Activated T-cell treated with anti-CD3 and anti-CD28 coated beads for 24 hours (primary cell): ENCODE measurements at regions not wholly inside any gene's neighbourhood (a gene's known extent, or its start where the extent isn't known, plus 50 kb on each side); places are given as distances from the start of the nearest gene placed in this dataset.
"Not testable (repeated sequence)": the region's sequence is repeated elsewhere in the genome, so short reads cannot be mapped to it uniquely, and the experiment has no call there.

Source experiments
- DNase-seq: peaks from one replicate; pipeline ENCODE4 v3.0.0-alpha.2; 2020; ENCODE audit warnings: low read depth

DNA sequence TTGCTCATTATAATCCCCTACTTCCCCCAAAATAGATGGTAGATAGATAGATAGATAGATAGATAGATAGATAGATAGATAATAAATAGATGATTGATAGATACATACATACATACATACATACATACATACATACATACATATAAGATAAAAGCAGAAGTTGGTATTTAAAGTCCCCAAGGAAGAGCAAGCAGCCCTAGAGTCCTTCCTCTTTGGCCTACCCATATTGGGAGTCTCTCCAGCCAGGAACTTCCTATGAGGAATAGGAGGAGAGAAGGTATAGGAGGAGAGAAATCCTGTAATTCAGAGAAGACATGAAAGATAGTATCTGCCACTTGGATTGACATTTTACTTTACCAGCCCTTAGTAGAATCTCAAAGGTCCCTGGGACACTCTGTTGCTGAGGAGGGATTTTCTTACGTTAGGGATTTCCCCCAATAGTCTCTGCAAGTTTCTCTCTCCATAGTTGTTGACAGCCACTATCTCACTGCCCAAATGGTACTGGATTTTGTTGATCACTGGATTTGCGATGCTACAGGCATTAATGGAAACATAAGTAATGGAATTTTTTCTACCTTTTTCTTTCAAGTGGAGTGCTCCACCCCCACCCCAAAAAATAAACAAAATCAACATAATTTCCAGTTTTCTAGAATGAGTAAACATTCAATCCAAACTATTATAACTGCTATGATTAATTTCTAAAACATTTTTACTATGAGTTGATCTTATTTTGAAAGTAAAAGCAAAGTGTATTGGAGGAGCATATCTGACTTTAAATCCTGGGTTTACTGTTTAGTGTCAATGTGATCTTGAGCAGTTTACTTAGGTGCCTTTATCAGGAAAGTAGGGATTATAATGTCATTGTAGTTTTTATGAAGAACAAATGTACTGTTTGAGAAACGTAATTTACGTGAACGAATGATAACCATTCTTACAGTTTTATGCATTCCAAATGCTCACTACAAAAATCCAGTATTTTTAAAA is 93.2 kb upstream of the TNFSF4 start:
- DNase-seq = no peak

DNA sequence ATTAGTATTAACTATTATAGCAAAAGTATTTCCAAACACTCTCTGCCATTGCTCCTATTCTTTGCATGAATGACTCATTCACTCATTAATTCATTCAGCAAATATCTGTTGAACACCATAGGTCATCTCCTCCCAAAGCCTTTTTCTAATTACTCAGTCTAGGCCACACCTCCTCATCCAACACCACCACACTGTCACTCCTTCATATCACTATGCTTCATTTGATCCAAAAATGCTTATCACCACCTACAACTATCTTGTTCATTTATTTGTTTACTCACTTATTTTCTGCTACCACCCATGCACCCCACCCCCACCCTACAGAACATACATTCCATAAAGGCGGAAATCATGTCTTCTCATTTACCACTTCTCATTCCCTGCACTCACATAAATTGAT is 94.4 kb upstream of the TNFSF4 start:
- no peak for DNase-seq

GRCh38 chr1:173302366-173302765 is 95.2 kb upstream of the TNFSF4 start:
- DNase-seq = no peak

DNA sequence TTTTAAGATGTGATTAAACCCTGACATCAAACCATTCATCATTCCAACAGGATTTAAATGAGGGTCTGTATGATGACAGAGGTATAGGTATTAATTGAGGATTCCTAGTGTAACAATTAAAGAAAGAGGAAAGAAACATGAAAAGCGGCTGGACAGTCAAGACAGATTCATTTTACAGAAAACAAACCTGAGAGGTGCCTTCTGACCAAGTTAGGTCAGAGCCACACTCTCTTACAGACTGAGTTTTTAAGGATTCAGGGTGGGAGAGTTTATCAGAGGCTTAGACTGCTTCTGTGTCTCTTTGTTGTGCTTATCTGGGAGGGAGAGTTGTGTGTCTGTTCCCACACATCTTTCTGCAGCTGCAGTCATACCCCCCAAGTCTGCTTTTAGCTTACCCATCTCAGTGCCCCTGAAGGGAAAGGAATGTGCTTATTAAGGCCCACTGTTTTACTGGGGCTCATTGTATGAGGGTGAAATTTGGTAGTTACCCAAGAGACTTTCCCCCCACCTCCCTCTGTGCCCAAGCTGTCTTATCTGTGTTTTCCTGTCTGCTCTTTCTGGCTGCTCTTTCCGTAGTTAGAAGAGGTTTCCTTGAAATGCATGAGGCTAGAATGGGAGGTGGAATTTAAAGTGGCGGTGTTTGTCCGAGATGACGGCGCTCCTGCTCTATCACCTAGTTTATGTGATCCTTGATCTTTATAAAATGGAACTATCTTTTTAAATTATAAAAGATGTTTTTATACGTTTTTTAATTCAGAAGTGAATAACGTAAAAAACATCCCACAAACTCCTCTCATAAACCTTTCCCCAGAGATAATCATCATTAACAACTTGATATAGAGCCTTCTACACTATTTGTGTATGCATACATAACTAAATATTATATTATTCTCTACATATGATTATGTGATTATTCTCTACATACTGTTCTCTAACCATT is 96.0 kb upstream of the TNFSF4 start:
- no peak for DNase-seq

DNA sequence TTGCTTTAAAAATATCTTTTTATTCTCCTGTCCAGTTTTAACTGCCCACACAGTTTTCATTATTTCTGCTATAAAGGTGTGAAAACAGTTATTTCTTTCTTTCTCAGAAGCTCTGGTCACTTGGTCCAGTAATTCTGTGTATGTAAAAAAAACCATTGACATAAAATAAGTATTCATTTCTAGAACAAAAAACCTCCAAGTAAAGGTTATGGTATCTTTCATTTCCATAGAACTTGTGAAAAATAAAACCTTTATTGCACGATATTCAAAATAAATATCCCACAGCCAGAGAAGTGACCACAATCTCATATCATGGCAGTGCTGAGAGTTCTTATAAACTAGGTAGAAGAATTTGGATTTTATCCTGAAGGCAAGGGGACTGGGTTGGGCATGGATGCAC is 96.9 kb upstream of the TNFSF4 start:
- DNase-seq = no peak

DNA sequence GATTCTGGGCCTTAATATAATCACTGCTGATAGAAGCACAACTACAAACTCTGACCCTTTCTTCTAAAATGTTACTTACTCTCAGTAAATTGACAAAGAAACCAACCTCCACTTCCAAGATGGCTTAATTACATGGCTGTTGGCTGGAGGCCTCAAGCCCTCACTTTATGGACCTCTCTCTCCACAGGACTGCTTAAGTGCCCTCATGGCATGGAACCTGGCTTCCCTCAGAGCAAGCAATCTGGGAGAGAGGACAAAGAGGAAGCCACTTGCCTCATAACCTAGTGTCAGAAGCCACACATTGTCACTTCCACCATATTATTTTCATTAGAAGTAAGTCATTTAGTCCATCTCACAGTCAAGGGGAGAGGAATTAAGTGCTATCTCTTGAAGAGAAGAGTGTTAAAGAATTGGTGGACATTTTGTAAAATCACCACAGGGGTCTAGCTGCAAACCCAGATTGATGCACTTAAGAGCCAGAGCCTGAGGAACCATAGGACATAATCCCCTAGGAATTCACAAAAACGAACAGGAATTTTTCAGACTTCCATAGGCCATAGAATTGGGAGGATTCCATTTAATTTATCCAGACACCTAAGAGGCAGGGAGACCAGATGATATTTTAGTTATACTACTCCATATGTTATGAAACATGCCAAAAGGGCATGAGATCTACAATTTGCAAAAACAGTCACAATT is 97.5 kb upstream of the TNFSF4 start:
- DNase-seq = no peak

- no peak for DNase-seq
Measured at GRCh38 chr1:173307845-173308244, 100.7 kb upstream of the TNFSF4 start.

DNA sequence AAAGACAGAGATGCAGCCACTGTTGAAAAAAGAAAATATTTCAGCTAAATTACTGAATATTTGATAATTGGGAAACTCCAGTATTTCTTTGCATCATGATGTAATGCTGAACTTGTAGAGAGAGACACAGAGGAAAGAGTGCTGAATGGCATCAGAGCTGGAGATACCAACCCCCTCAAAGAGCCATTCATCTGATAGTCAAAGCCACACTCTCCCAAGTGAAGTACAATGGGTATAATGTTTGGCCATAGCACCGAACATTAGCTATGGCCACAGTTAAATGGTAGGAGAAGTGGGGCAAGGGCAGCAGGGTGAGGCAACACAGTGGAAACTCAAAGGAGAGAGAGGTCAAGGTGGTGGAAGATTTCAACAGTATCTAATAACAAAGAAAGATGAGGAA is 107.5 kb upstream of the TNFSF4 start:
- DNase-seq = no peak

- no peak for DNase-seq
Measured at GRCh38 chr1:173315296-173315695, 108.2 kb upstream of the TNFSF4 start.

- no peak for DNase-seq
Measured at GRCh38 chr1:173318788-173319187, 111.7 kb upstream of the TNFSF4 start.

DNA sequence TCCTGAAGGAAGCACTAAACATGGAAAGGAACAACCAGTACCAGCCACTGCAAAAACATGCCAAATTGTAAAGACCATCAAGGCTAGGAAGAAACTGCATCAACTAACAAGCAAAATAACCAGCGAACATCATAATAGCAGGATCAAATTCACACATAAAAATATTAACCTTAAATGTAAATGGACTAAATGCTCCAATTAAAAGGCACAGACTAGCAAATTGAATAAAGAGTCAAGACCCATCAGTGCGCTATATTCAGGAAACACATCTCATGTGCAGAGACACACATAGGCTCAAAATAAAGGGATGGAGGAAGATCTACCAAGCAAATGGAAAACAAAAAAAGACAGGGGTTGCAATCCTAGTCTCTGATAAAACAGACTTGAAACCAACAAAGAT is 117.2 kb upstream of the TNFSF4 start:
- DNase-seq = not testable (repeated sequence)

DNA sequence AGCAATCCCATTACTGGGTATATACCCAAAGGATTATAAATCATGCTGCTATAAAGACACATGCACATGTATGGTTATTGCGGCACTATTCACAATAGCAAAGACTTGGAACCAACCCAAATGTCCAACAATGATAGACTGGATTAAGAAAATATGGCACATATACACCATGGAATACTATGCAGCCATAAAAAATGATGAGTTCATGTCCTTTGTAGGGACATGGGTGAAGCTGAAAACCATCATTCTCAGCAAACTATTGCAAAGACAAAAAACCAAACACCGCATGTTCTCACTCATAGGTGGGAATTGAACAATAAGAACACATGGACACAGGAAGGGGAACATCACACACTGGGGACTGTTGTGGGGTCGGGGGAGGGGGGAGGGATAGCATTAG is 120.9 kb upstream of the TNFSF4 start:
- not testable (repeated sequence) for DNase-seq

- DNase-seq = no peak
Measured at GRCh38 chr1:173328961-173329360, 121.8 kb upstream of the TNFSF4 start.

DNA sequence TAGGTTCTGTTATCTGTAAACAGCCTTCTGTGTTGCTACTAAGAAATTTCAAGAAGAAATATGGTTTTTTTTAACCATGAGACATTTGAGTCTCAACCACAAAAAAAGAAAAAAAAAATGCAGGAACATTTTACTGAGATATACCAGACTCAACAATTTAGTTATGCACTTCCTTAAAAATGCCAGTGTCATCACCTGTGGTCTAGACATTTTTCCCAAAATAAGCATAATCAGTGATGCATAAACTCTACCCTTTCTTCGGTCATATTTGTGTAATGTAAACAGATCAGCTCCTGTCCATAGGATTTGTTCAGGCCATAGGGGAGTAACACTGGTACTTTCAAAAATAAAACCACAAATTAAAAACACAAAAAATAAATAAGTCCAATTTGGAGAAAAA is 122.6 kb upstream of the TNFSF4 start:
- no peak for DNase-seq

DNA sequence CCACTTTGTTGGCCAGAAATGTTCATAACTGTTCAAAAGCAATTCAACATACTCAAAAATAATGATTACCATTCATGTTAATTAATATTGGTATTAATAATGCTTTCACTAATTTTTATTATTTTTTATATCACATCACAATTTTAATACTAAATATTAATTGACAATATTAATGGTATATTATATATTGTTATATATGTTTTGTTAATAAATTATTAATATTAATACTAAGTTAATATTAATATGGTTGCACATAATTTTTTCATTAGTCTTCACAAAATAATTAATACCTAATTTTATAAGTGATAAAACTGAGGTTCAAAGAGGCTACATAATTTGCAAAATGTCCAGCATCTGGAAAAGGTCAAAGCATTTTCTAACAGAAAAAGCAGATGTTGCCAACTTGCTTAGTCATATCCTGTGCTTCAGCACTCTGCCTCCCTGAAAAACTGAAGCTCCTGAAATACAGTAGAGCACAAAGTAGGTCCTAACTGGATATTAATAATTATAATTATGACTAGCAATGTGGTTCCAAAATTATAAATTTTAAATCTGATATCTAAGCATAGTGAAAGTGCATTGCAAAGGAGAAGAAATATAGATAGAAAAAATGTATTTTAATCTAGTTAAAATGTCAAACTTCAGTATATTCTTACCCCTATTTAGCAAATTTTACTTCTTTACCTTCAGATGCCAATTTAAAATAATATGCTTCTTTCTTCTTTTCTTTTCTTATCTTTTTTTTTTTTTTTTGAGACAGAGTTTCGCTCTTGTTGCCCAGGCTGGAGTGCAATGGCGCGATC is 123.2 kb upstream of the TNFSF4 start:
- no peak for DNase-seq

DNA sequence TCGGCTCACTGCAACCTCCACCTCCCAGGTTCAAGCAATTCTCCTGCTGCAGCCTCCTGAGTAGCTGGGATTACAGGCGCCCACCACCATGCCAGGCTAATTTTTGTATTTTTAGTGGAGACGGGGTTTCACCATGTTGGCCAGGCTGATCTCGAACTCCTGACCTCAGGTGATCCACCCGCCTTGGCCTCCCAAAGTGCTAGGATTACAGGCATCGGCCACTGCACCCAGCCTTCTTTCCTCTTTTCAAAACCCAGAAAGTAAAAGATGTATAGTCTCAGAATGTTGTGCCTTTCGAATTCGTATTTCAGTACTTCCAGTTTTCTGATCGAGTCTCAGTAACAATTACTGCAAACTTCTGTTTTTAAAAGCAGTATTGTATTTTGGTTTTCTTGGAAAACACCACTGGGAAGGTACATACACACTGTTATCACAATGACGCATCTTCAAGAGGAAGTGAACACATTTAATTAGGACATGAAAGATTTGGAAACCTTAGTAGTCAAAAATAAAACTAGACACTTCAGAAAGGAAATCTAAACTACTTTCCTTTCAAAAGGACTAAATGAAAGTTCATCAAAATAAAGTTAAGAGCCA is 123.9 kb upstream of the TNFSF4 start:
- DNase-seq = not testable (repeated sequence)

- no peak for DNase-seq
Measured at GRCh38 chr1:173332026-173332425, 124.9 kb upstream of the TNFSF4 start.

GRCh38 chr1:173333581-173333980 is 126.5 kb upstream of the TNFSF4 start:
- DNase-seq = no peak

GRCh38 chr1:173337126-173337525 is 130.0 kb upstream of the TNFSF4 start:
- DNase-seq = no peak

- no peak for DNase-seq
Measured at GRCh38 chr1:173341307-173341706, 134.2 kb upstream of the TNFSF4 start.

DNA sequence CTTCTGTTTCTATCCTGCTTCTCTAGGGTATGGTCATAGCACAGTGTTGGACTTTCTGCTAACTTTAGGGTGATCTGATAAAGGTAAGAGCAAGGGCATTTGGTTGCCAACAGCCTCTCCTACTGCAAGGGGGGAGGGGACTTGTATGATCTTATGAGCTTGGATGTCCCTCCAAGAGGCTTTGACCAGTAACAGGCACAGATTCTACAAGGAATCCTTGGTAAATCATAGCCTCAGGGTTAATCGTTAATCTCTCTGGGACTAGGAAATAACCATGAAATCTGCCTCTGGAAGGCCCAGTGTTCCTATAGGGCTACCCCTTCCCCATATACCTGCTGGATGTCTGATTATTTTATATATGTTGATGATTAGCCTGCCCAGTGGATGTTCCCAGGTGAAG is 134.8 kb upstream of the TNFSF4 start:
- no peak for DNase-seq
